ENCODE measurements at regions not wholly inside any gene's neighbourhood (a gene's known extent, or its start where the extent isn't known, plus 50 kb on each side); places are given as distances from the start of the nearest gene placed in this dataset.

GRCh38 chr2:180306346-180306745, 299.2 kb upstream of the CWC22 start:
- TF ChIP-seq POLR2A (IDR thresholded peaks at IDR 0.05) (no peak), CTCF (IDR thresholded peaks at IDR 0.05) (no peak)
